ENCODE measurements at regions not wholly inside any gene's neighbourhood (a gene's known extent, or its start where the extent isn't known, plus 50 kb on each side); places are given as distances from the start of the nearest gene placed in this dataset.

DNA sequence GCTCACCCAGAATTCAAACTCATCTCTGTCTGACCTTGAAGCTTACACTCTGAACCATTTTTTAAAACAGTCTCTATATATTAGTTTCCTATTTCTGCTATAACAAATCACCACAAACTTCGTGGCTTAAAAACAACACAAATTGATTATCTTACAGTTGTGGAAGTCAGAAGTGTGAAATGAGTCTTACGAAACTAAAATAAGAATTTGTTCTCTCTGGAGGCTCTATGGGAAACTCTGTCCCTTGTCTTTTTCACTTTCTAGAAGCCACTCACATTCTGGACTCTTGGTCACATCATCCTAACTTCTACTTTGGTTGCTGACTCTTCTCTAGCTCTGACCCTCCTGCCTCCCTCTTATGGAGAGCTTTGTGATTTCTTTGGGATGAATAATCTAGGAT lies 429.3 kb upstream of the THBS1 start:
- no peak for TF ChIP-seq EZH2phosphoT487 (IDR thresholded peaks at IDR 0.05; ENCODE audit: insufficient read depth, low read depth)
- no peak for TF ChIP-seq EZH2 (IDR thresholded peaks at IDR 0.05; ENCODE audit: insufficient read depth, poor library complexity, severe bottlenecking)
- Histone ChIP-seq H4K20me1 (ENCODE audit: insufficient read depth) (no peaks in the 10 kb centered on the region), H3K79me2 (ENCODE audit: insufficient read depth) (no peaks in the 10 kb centered on the region), H3K27me3 (replicated peaks; ENCODE audit: insufficient read depth) (no peaks in the 10 kb centered on the region), H3K9ac (no peak overlapping the region), H3K4me1 (ENCODE audit: insufficient read depth) (peaks cover 26% of the 10 kb centered on the region), H3K4me2 (ENCODE audit: unreplicated experiment) (no peak overlapping the region), H2AFZ (no peak overlapping the region), H3F3A (ENCODE audit: insufficient read depth) (peaks cover 13% of the 10 kb centered on the region), H3K27ac (no peak overlapping the region), H3K9me3 (ENCODE audit: low read depth) (no peaks in the 10 kb centered on the region), H3K36me3 (ENCODE audit: low read depth) (no peaks in the 10 kb centered on the region), H3K9me2 (ENCODE audit: insufficient read depth) (no peaks in the 10 kb centered on the region), H3K4me3 (no peak overlapping the region)
- no peak for DNase-seq
- 89 to 96% methylated on average over 2 of the region's 2 CpGs for WGBS, 2 experiments (ENCODE audit: low coverage in 1 of 2, low lambda C conversion rate in 2 of 2, missing lambda C conversion rate in 2 of 2)
- in situ Hi-C loops (cut with MboI): no loop called here

GRCh38 chr15:39153058-39153714 lies 427.7 kb upstream of the THBS1 start:
- peaks cover 25% of the 10 kb centered on the region for H3F3A ChIP-seq (ENCODE audit: insufficient read depth)
- no peak overlapping the region for H3K27ac ChIP-seq
- TF ChIP-seq EZH2 (IDR thresholded peaks at IDR 0.05; ENCODE audit: insufficient read depth, poor library complexity, severe bottlenecking) (no peak), EZH2phosphoT487 (IDR thresholded peaks at IDR 0.05; ENCODE audit: insufficient read depth, low read depth) (no peak)
- no peaks in the 10 kb centered on the region for H3K9me3 ChIP-seq (ENCODE audit: low read depth)
- H3K4me1 ChIP-seq (ENCODE audit: insufficient read depth): peaks cover 35% of the 10 kb centered on the region
- H3K79me2 ChIP-seq (ENCODE audit: insufficient read depth): no peaks in the 10 kb centered on the region
- no peaks in the 10 kb centered on the region for H3K9me2 ChIP-seq (ENCODE audit: insufficient read depth)
- no peak overlapping the region for H2AFZ ChIP-seq
- no peaks in the 10 kb centered on the region for H3K27me3 ChIP-seq (replicated peaks; ENCODE audit: insufficient read depth)
- 94 to 96% methylated on average over 1 of the region's 1 CpG for WGBS, 2 experiments (ENCODE audit: low coverage in 1 of 2, low lambda C conversion rate in 2 of 2, missing lambda C conversion rate in 2 of 2)
- H4K20me1 ChIP-seq (ENCODE audit: insufficient read depth): no peaks in the 10 kb centered on the region
- in situ Hi-C loops (cut with MboI): no loop called here
- no peak overlapping the region for H3K9ac ChIP-seq
- H3K36me3 ChIP-seq (ENCODE audit: low read depth): no peaks in the 10 kb centered on the region
- H3K4me3 ChIP-seq: no peak overlapping the region
- H3K4me2 ChIP-seq (ENCODE audit: unreplicated experiment): no peak overlapping the region
- no peak for DNase-seq

GRCh38 chr15:39153716-39154115 lies 427.2 kb upstream of the THBS1 start:
- Histone ChIP-seq H3K4me1 (ENCODE audit: insufficient read depth) (peaks cover 35% of the 10 kb centered on the region), H3K27ac (no peak overlapping the region)
- 60 to 73% methylated on average over 2 of the region's 2 CpGs for WGBS, 2 experiments (ENCODE audit: low coverage in 1 of 2, low lambda C conversion rate in 2 of 2, missing lambda C conversion rate in 2 of 2)

DNA sequence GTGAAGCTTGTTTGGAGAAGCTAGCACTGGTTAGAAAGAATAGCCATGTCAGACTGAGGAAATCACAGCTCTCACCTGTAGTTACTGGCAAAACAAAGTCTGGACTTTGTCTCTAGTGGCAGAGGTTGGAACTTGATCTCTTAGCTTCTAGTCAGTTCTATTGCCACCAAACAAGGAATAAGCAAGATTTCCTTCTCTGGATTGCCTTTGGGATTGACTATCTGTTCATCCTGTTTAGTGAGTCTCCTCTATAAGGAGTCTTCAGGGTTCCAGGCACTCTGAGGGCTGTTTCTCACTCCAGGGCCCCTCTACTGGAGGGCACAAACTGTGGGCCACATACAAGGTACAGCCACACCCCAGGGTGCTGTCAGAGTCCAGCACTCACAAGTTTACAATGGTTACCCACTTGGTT lies 426.6 kb upstream of the THBS1 start:
- H3K27me3 ChIP-seq (replicated peaks; ENCODE audit: insufficient read depth): no peaks in the 10 kb centered on the region
- no peaks in the 10 kb centered on the region for H3K36me3 ChIP-seq (ENCODE audit: low read depth)
- no peak overlapping the region for H3K4me2 ChIP-seq (ENCODE audit: unreplicated experiment)
- H3F3A ChIP-seq (ENCODE audit: insufficient read depth): peaks cover 25% of the 10 kb centered on the region
- no peak overlapping the region for H3K27ac ChIP-seq
- peaks cover 35% of the 10 kb centered on the region for H3K4me1 ChIP-seq (ENCODE audit: insufficient read depth)
- no peaks in the 10 kb centered on the region for H3K9me3 ChIP-seq (ENCODE audit: low read depth)
- TF ChIP-seq EZH2phosphoT487 (IDR thresholded peaks at IDR 0.05; ENCODE audit: insufficient read depth, low read depth): no peak
- TF ChIP-seq EZH2 (IDR thresholded peaks at IDR 0.05; ENCODE audit: insufficient read depth, poor library complexity, severe bottlenecking): no peak
- no peak for DNase-seq
- H3K9me2 ChIP-seq (ENCODE audit: insufficient read depth): no peaks in the 10 kb centered on the region
- no peak overlapping the region for H3K4me3 ChIP-seq
- in situ Hi-C loops (cut with MboI): no loop called here
- H2AFZ ChIP-seq: 0 out of 2 replicates have a peak overlapping the region, but pooled peaks have one; percentile 38
- no peaks in the 10 kb centered on the region for H3K79me2 ChIP-seq (ENCODE audit: insufficient read depth)
- H3K9ac ChIP-seq: no peak overlapping the region
- no peaks in the 10 kb centered on the region for H4K20me1 ChIP-seq (ENCODE audit: insufficient read depth)

More at GRCh38 chr15:39153716-39154115, 427.2 kb upstream of the THBS1 start:
- Histone ChIP-seq H2AFZ (no peak overlapping the region), H4K20me1 (ENCODE audit: insufficient read depth) (no peaks in the 10 kb centered on the region), H3K4me3 (no peak overlapping the region), H3K9me3 (ENCODE audit: low read depth) (no peaks in the 10 kb centered on the region), H3K9ac (no peak overlapping the region), H3K27me3 (replicated peaks; ENCODE audit: insufficient read depth) (no peaks in the 10 kb centered on the region), H3K4me2 (ENCODE audit: unreplicated experiment) (no peak overlapping the region), H3K79me2 (ENCODE audit: insufficient read depth) (no peaks in the 10 kb centered on the region), H3F3A (ENCODE audit: insufficient read depth) (peaks cover 25% of the 10 kb centered on the region), H3K9me2 (ENCODE audit: insufficient read depth) (no peaks in the 10 kb centered on the region), H3K36me3 (ENCODE audit: low read depth) (no peaks in the 10 kb centered on the region)
- in situ Hi-C loops (cut with MboI): no loop called here
- TF ChIP-seq EZH2 (IDR thresholded peaks at IDR 0.05; ENCODE audit: insufficient read depth, poor library complexity, severe bottlenecking) (no peak), EZH2phosphoT487 (IDR thresholded peaks at IDR 0.05; ENCODE audit: insufficient read depth, low read depth) (no peak)
- peak; percentile 24 for DNase-seq
